ENCODE measurements at regions not wholly inside any gene's neighbourhood (a gene's known extent, or its start where the extent isn't known, plus 50 kb on each side); places are given as distances from the start of the nearest gene placed in this dataset.

DNA sequence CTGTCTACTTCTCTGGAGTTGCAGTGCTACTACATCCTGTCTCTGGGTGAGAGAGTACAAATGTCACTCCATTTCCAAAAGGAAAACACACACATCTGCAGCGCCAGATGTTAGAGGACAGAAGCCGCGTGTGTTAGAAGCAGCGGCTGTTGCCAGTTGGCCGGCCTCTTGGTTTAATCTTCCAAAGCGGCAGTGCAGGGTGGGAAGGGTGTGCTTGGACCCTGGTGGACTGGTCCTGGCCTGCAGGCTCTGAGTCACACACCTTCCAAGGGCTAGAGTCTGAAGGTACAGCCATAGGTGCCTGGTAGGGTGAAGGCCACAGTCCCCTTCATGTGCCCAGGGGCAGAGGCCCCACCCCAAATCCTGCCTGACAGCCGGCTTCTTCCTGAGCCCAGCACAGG lies 99.8 kb downstream of the CTTN start:
- WGBS, 2 donors, result 50 to 56% methylated on average over 7 of the region's 7 CpGs
- no peak for TF ChIP-seq POLR2A (IDR thresholded peaks at IDR 0.05)
- TF ChIP-seq, protein P1, sequence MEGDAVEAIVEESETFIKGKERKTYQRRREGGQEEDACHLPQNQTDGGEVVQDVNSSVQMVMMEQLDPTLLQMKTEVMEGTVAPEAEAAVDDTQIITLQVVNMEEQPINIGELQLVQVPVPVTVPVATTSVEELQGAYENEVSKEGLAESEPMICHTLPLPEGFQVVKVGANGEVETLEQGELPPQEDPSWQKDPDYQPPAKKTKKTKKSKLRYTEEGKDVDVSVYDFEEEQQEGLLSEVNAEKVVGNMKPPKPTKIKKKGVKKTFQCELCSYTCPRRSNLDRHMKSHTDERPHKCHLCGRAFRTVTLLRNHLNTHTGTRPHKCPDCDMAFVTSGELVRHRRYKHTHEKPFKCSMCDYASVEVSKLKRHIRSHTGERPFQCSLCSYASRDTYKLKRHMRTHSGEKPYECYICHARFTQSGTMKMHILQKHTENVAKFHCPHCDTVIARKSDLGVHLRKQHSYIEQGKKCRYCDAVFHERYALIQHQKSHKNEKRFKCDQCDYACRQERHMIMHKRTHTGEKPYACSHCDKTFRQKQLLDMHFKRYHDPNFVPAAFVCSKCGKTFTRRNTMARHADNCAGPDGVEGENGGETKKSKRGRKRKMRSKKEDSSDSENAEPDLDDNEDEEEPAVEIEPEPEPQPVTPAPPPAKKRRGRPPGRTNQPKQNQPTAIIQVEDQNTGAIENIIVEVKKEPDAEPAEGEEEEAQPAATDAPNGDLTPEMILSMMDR (IDR thresholded peaks at IDR 0.05), result no peak
- no peaks in the 10 kb centered on the region for H3K27me3 ChIP-seq
- no peaks in the 10 kb centered on the region for H3K9me3 ChIP-seq
- H3K36me3 ChIP-seq, result no peaks in the 10 kb centered on the region
- DNase-seq, result no peak
- no peak overlapping the region for H3K27ac ChIP-seq
- no peaks in the 10 kb centered on the region for H3K4me1 ChIP-seq
- intact Hi-C loops (cut with DNase I), result no loop called here
- H3K4me3 ChIP-seq (replicated peaks in 1 of 3), result no peak overlapping the region

DNA sequence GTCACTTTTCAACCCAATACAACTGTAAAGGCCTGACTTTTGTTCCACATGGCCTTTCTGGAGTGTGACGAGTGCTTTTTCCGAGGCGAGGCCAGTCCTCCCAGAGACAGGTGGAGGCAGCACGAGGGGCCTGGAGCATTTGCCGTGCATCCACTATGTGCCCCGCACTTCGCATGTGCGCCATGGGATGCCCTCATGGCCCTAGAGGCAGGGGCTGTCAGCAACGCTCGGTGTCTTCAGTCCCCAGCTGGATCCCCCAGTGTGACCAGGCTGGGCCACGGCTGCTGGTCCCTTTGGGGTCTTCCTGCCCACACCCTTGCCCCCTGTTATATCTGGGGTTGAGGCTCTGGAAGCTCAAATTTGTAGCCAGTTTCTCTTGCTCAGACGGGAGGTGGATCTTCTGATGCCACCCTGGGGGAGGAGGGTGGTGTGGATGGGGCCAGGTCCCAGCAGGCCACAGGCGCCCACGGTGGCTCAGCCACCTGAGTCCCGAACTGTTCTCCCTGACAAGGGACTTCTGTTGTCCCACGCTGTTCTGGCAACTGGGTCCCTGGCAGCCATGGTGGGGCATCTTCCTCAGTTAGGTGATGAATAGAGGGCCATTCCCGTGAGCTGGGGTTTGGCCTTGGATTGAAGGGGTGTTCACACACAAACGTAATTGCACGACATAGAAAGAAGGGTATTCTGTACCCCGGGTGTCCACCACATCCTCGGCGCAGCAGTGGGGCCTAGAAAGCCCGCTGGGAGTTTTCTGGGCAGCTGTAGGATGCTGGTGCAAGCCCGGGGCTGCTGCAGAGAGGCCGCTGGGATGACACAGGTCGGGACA lies 100.9 kb downstream of the CTTN start:
- H3K27ac ChIP-seq, result no peak overlapping the region
- no peak overlapping the region for H3K4me3 ChIP-seq (replicated peaks in 1 of 3)
- no peak for DNase-seq
- no peaks in the 10 kb centered on the region for H3K36me3 ChIP-seq
- TF ChIP-seq POLR2A (IDR thresholded peaks at IDR 0.05), result no peak
- TF ChIP-seq, protein P1 (IDR thresholded peaks at IDR 0.05), result no peak
- WGBS, 2 donors, result 92 to 95% methylated on average over 17 to 25 of the region's 26 CpGs
- H3K9me3 ChIP-seq, result no peaks in the 10 kb centered on the region
- intact Hi-C loops (cut with DNase I), result no loop called here
- H3K27me3 ChIP-seq, result no peaks in the 10 kb centered on the region
- no peaks in the 10 kb centered on the region for H3K4me1 ChIP-seq

DNA sequence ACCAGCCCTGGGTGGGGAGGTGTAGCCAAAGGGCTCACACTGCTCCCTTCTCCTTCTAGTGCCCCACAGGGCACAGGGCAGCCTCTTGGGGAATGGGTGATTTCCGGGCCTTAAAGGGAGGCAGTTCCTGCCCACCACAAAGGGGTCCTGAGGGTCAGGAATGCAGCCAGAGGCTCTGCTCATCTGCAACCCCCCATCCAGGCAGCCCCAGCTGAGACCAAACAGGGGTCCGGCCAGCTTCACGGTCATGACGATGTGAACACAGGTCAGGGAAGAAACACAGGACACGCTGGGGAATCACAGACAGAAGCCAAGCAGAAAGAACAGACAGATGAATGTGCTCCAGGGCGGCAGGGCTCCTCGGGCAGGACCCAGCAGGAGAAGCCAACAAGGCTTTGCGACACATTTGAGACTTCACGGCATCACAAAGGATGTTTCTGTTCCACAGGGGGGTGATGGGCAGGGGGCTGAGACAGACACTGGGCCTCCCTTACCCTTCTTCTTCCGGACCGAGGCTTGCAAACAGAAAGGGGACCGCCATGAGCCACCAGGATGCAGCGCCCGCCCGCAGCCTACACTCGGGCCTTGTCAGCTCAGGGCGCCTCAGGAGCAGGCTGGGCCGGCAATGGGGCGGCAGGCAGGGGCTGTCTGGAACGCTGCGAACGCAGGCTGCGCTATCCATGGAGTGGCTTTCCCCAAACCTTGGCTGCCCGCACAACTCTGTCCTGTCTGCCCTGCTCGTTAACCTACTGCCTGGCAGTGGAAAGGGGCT lies 101.9 kb downstream of the CTTN start:
- WGBS, 2 donors, result 95 to 96% methylated on average over 18 to 22 of the region's 25 CpGs
- H3K4me3 ChIP-seq (replicated peaks in 1 of 3), result no peak overlapping the region
- H3K4me1 ChIP-seq, result no peaks in the 10 kb centered on the region
- H3K36me3 ChIP-seq, result no peaks in the 10 kb centered on the region
- H3K9me3 ChIP-seq, result no peaks in the 10 kb centered on the region
- no peak for DNase-seq
- H3K27me3 ChIP-seq, result no peaks in the 10 kb centered on the region
- TF ChIP-seq POLR2A (IDR thresholded peaks at IDR 0.05), result no peak
- TF ChIP-seq, protein P1 (IDR thresholded peaks at IDR 0.05), result no peak
- H3K27ac ChIP-seq, result no peak overlapping the region
- intact Hi-C loops (cut with DNase I), result no loop called here

DNA sequence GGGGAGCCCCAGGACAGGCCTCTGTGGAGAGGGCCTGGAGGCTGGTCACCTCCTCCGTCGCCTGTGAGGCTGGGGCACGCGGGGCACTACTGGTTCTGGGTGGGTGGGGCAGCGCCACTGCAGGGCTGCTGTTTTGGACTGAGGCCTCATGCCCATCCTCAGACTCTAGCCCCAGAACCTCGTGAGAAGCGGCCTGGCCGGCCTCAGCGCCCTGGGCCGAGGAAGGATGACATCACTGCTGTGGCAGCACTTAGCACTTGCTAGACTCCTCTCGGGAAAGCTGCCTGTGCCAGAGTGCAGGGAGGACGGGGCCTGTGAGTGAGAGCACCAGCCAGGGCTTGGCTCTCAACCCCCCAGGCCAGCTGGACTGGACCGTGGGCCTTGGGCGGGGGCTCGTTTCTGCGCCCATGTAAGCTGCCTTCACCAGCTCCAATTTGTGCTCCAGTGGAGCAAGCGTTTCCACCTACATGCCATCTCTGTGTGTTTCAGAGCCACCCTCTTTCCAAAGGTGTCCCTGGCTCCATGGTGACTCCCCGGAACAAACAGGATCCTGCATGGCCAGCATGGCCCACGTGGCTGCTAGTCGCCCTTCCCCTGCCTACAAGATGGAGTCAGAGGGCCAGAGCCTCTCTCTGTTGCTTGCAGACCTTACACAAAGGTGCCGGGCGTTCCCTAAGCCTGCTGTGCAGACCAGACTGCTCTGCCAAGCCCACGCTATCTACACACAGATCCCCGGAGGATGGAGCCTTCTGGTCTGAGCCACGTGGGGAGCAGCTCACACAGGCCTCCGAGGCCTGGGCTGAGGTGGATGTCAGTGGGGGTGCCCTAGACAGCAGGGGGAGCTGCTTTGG lies 102.9 kb downstream of the CTTN start:
- Histone ChIP-seq H3K4me3 (replicated peaks in 1 of 3) (no peak overlapping the region), H3K4me1 (no peaks in the 10 kb centered on the region), H3K9me3 (no peaks in the 10 kb centered on the region), H3K27me3 (no peaks in the 10 kb centered on the region), H3K36me3 (no peaks in the 10 kb centered on the region), H3K27ac (no peak overlapping the region)
- intact Hi-C loops (cut with DNase I), result no loop called here
- WGBS, 2 donors, result 83 to 85% methylated on average over 22 to 23 of the region's 26 CpGs
- TF ChIP-seq POLR2A (IDR thresholded peaks at IDR 0.05), result no peak
- TF ChIP-seq, protein P1 (IDR thresholded peaks at IDR 0.05), result no peak
- no peak for DNase-seq

Measured in thyroid gland (tissue), 4 donors.